Ovary (tissue), 3 donors: ENCODE measurements at regions not wholly inside any gene's neighbourhood (a gene's known extent, or its start where the extent isn't known, plus 50 kb on each side); places are given as distances from the start of the nearest gene placed in this dataset.

ENCODE experiments used
- POLR2A ChIP-seq: fragments of 450-650 bp; IDR thresholded peaks from one replicate; pipeline ENCODE4 v1.6.1; 2017; ENCODE audit warnings: antibody characterized with exemption, mild to moderate bottlenecking, moderate library complexity
- TF ChIP-seq, protein P1 (sequence below), 3 donors: fragments of 450-650 bp in 2 of 3; fragments of 200-600 bp in 1 of 3; IDR thresholded peaks; one replicate each; pipeline versions ENCODE4 v1.5.1 to v1.8.0; 2016 to 2022; ENCODE audit warnings: antibody characterized with exemption in 3 of 3, mild to moderate bottlenecking in 1 of 3
- donor health status: DM: no; HTN: no; CAD: no.

DNA sequence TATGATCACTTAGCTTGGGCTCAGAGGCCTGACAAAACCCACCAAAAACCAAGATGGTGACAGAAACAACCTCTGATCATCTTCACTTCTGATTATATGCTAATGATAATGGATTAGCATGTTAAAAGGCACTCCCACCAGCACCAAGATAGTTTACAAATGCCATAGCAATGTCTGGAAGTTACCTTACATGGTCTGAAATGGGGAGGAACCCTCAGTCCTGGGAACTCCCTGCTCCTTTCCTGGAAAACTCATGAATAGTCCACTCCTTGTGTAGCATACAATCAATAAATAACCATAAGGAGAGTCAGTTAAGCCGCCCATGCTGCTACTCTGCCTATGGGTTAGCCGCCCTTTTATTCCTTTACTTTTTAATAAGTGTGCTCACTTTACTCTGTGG lies 120.0 kb upstream of the HS3ST4 start:
- TF ChIP-seq POLR2A, result no peak
- TF ChIP-seq, protein P1, sequence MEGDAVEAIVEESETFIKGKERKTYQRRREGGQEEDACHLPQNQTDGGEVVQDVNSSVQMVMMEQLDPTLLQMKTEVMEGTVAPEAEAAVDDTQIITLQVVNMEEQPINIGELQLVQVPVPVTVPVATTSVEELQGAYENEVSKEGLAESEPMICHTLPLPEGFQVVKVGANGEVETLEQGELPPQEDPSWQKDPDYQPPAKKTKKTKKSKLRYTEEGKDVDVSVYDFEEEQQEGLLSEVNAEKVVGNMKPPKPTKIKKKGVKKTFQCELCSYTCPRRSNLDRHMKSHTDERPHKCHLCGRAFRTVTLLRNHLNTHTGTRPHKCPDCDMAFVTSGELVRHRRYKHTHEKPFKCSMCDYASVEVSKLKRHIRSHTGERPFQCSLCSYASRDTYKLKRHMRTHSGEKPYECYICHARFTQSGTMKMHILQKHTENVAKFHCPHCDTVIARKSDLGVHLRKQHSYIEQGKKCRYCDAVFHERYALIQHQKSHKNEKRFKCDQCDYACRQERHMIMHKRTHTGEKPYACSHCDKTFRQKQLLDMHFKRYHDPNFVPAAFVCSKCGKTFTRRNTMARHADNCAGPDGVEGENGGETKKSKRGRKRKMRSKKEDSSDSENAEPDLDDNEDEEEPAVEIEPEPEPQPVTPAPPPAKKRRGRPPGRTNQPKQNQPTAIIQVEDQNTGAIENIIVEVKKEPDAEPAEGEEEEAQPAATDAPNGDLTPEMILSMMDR (IDR thresholded peaks at IDR 0.05), result no peak
